GM19043 (cell line): ENCODE measurements at regions not wholly inside any gene's neighbourhood (a gene's known extent, or its start where the extent isn't known, plus 50 kb on each side); places are given as distances from the start of the nearest gene placed in this dataset.
"Not testable (repeated sequence)": the region's sequence is repeated elsewhere in the genome, so short reads cannot be mapped to it uniquely, and the experiment has no call there.

Experiments used
- ATAC-seq: cut with Tn5 transposase; IDR thresholded peaks from one replicate; pipeline ENCODE4 v1.9.1; 2021; ENCODE audit warnings: low read depth; ENCODE audit not compliant: unreplicated experiment

- not testable (repeated sequence) for ATAC-seq
Observed at GRCh38 chr9:64370344-64370743, 914.7 kb downstream of the FOXD4L5 start.

- ATAC-seq: not testable (repeated sequence)
Observed at GRCh38 chr9:64369644-64370043, 915.4 kb downstream of the FOXD4L5 start.

- peak; percentile 100 for ATAC-seq
Observed at GRCh38 chr9:64369114-64369513, 915.9 kb downstream of the FOXD4L5 start.

- not testable (repeated sequence) for ATAC-seq
Observed at GRCh38 chr9:64368644-64368942, 916.4 kb downstream of the FOXD4L5 start.

- ATAC-seq: not testable (repeated sequence)
Observed at GRCh38 chr9:64367826-64368643, 917.0 kb downstream of the FOXD4L5 start.
